ENCODE measurements at regions not wholly inside any gene's neighbourhood (a gene's known extent, or its start where the extent isn't known, plus 50 kb on each side); places are given as distances from the start of the nearest gene placed in this dataset.

- DNase-seq, result no peak
Observed at GRCh38 chrX:5829469-5829868, 399.2 kb downstream of the NLGN4X start.

GRCh38 chrX:5829060-5829459, 399.6 kb downstream of the NLGN4X start:
- DNase-seq, result no peak

- no peak for DNase-seq
Observed at GRCh38 chrX:5823903-5824302, 404.8 kb downstream of the NLGN4X start.

GRCh38 chrX:5810636-5811035, 418.0 kb downstream of the NLGN4X start:
- no peak for DNase-seq

- DNase-seq, result no peak
Observed at GRCh38 chrX:5807181-5807580, 421.5 kb downstream of the NLGN4X start.

GRCh38 chrX:5802391-5802790, 426.3 kb downstream of the NLGN4X start:
- DNase-seq, result no peak

- no peak for DNase-seq
Observed at GRCh38 chrX:5791721-5792120, 436.9 kb downstream of the NLGN4X start.

- no peak for DNase-seq
Observed at GRCh38 chrX:5788910-5789309, 439.8 kb downstream of the NLGN4X start.

- DNase-seq, result no peak
Observed at GRCh38 chrX:5780821-5781220, 447.8 kb downstream of the NLGN4X start.

GRCh38 chrX:5775846-5776430, 452.7 kb downstream of the NLGN4X start:
- no peak for DNase-seq

- no peak for DNase-seq
Observed at GRCh38 chrX:5774446-5774845, 454.2 kb downstream of the NLGN4X start.

GRCh38 chrX:5771441-5771840, 457.2 kb downstream of the NLGN4X start:
- DNase-seq, result no peak

GRCh38 chrX:5756616-5757015, 472.1 kb downstream of the NLGN4X start:
- no peak for DNase-seq

GRCh38 chrX:5753291-5753690, 475.4 kb downstream of the NLGN4X start:
- DNase-seq, result no peak

- DNase-seq, result no peak
Observed at GRCh38 chrX:5752831-5753230, 475.8 kb downstream of the NLGN4X start.

- no peak for DNase-seq
Observed at GRCh38 chrX:5748586-5749150, 480.0 kb downstream of the NLGN4X start.

GRCh38 chrX:5746231-5746630, 482.4 kb downstream of the NLGN4X start:
- DNase-seq, result no peak

GRCh38 chrX:5733501-5733900, 495.2 kb downstream of the NLGN4X start:
- no peak for DNase-seq

GRCh38 chrX:5730556-5730955, 498.1 kb downstream of the NLGN4X start:
- no peak for DNase-seq

GRCh38 chrX:5726224-5726623, 502.4 kb downstream of the NLGN4X start:
- no peak for DNase-seq

- DNase-seq, result no peak
Observed at GRCh38 chrX:5724123-5724522, 504.5 kb downstream of the NLGN4X start.

GRCh38 chrX:5718651-5719050, 510.0 kb downstream of the NLGN4X start:
- no peak for DNase-seq

- DNase-seq, result no peak
Observed at GRCh38 chrX:5716666-5717065, 512.0 kb downstream of the NLGN4X start.

- DNase-seq, result no peak
Observed at GRCh38 chrX:5708251-5708650, 520.4 kb downstream of the NLGN4X start.

GRCh38 chrX:5702890-5703289, 525.8 kb downstream of the NLGN4X start:
- no peak for DNase-seq

All from activated CD4-positive, alpha-beta T cell treated with anti-CD3 and anti-CD28 coated beads, Interleukin-10, Interleukin-2, amounts not matched to agents 100 ng/mL and 50 ng/mL, durations not matched to agents 16 hours and 8 hours (primary cell).